GM23248 (cell line): ENCODE measurements at regions not wholly inside any gene's neighbourhood (a gene's known extent, or its start where the extent isn't known, plus 50 kb on each side); places are given as distances from the start of the nearest gene placed in this dataset.

Source experiments
- DNase-seq: peaks from one replicate; pipeline ENCODE4 v3.0.0-alpha.2; 2015
- H2AFZ ChIP-seq: fragments of 200-600 bp; sonication (generic); 2 replicates; pipeline ENCODE4 v1.6.1; 2016; ENCODE audit warnings: antibody characterized with exemption
- H3F3A ChIP-seq: fragments of 200-600 bp; sonication (generic); 2 replicates; pipeline ENCODE4 v1.6.1; 2016; ENCODE audit warnings: mild to moderate bottlenecking, antibody characterized with exemption, mixed run types; ENCODE audit not compliant: insufficient read depth
- H3K27ac ChIP-seq: fragments of 200-600 bp; sonication (generic); 2 replicates; pipeline ENCODE4 v1.5.1; 2016; ENCODE audit warnings: mild to moderate bottlenecking
- H3K27me3 ChIP-seq: fragments of 200-600 bp; sonication (generic); replicated peaks from 2 replicates; pipeline ENCODE4 v1.6.1; 2016; ENCODE audit warnings: mild to moderate bottlenecking; ENCODE audit not compliant: insufficient read depth
- H3K36me3 ChIP-seq: fragments of 200-600 bp; sonication (generic); 2 replicates; pipeline ENCODE4 v1.6.1; 2016; ENCODE audit warnings: low read depth, mild to moderate bottlenecking
- H3K4me1 ChIP-seq: fragments of 200-600 bp; sonication (generic); 2 replicates; pipeline ENCODE4 v1.6.1; 2016; ENCODE audit warnings: mild to moderate bottlenecking; ENCODE audit not compliant: insufficient read depth
- H3K4me2 ChIP-seq: fragments of 200-600 bp; sonication (generic); one replicate; pipeline ENCODE4 v1.6.1; 2016; ENCODE audit warnings: mild to moderate bottlenecking; ENCODE audit not compliant: unreplicated experiment
- H3K4me3 ChIP-seq: fragments of 200-600 bp; sonication (generic); 2 replicates; pipeline ENCODE4 v1.5.1; 2016; ENCODE audit warnings: mild to moderate bottlenecking
- H3K79me2 ChIP-seq: fragments of 200-600 bp; sonication (generic); 2 replicates; pipeline ENCODE4 v1.6.1; 2016; ENCODE audit warnings: mild to moderate bottlenecking; ENCODE audit not compliant: insufficient read depth
- H3K9ac ChIP-seq: fragments of 200-600 bp; sonication (generic); 2 replicates; pipeline ENCODE4 v1.6.1; 2016; ENCODE audit warnings: mild to moderate bottlenecking
- H3K9me2 ChIP-seq: fragments of 200-600 bp; sonication (generic); 2 replicates; pipeline ENCODE4 v1.6.1; 2016; ENCODE audit warnings: mixed run types, mild to moderate bottlenecking, moderate library complexity; ENCODE audit not compliant: insufficient read depth
- H3K9me3 ChIP-seq: fragments of 200-600 bp; sonication (generic); one replicate; pipeline ENCODE4 v1.6.1; 2017; ENCODE audit warnings: low read depth
- H4K20me1 ChIP-seq: fragments of 200-600 bp; sonication (generic); 2 replicates; pipeline ENCODE4 v1.6.0; 2016; ENCODE audit not compliant: insufficient read depth
- EZH2 ChIP-seq: fragments of 200-600 bp; sonication (generic); IDR thresholded peaks from 2 replicates; pipeline ENCODE4 v1.6.1; 2018; ENCODE audit warnings: antibody characterized with exemption, mild to moderate bottlenecking; ENCODE audit not compliant: insufficient read depth, poor library complexity, severe bottlenecking
- EZH2phosphoT487 ChIP-seq: fragments of 200-600 bp; sonication (generic); IDR thresholded peaks from 2 replicates; pipeline ENCODE4 v1.6.1; 2018; ENCODE audit warnings: antibody characterized with exemption, moderate library complexity, mild to moderate bottlenecking, low read depth; ENCODE audit not compliant: insufficient read depth
- WGBS, 2 experiments: methylation state at CpG; one replicate each; pipeline ENCODE4 v1.1.6; 2015 to 2017; ENCODE audit warnings: low lambda C conversion rate in 2 of 2, low coverage in 1 of 2; ENCODE audit errors: missing lambda C conversion rate in 2 of 2; 5-methylcytosine and 5-hydroxymethylcytosine counted together
- in situ Hi-C: fragments of 300-500 bp; cut with MboI; formaldehyde crosslinking; loops from 2 replicates; pipeline ENCODE4 v1.15.0; 2020

GRCh38 chr2:16174693-16175045 is 234.3 kb downstream of the MYCN start:
- no peak overlapping the region for H3K4me3 ChIP-seq
- TF ChIP-seq EZH2 (no peak), EZH2phosphoT487 (no peak)
- no peak overlapping the region for H3K4me2 ChIP-seq
- no peak overlapping the region for H3K27ac ChIP-seq
- H3K9ac ChIP-seq: no peak overlapping the region
- H4K20me1 ChIP-seq: no peaks in the 10 kb centered on the region
- H3F3A ChIP-seq: no peaks in the 10 kb centered on the region
- no peak overlapping the region for H2AFZ ChIP-seq
- no peaks in the 10 kb centered on the region for H3K79me2 ChIP-seq
- in situ Hi-C loops: no loop called here
- no peak for DNase-seq
- 30 to 33% methylated on average over 3 of the region's 3 CpGs for WGBS, 2 experiments
- no peaks in the 10 kb centered on the region for H3K27me3 ChIP-seq
- H3K4me1 ChIP-seq: no peaks in the 10 kb centered on the region
- no peaks in the 10 kb centered on the region for H3K9me3 ChIP-seq
- no peaks in the 10 kb centered on the region for H3K36me3 ChIP-seq
- H3K9me2 ChIP-seq: no peaks in the 10 kb centered on the region

- Histone ChIP-seq H3K79me2 (no peaks in the 10 kb centered on the region), H3K9me2 (no peaks in the 10 kb centered on the region), H3K27me3 (no peaks in the 10 kb centered on the region), H2AFZ (no peak overlapping the region), H4K20me1 (no peaks in the 10 kb centered on the region), H3K4me2 (no peak overlapping the region), H3F3A (no peaks in the 10 kb centered on the region), H3K4me3 (no peak overlapping the region), H3K36me3 (no peaks in the 10 kb centered on the region), H3K9me3 (no peaks in the 10 kb centered on the region), H3K4me1 (no peaks in the 10 kb centered on the region), H3K9ac (no peak overlapping the region), H3K27ac (no peak overlapping the region)
- TF ChIP-seq EZH2 (no peak), EZH2phosphoT487 (no peak)
- in situ Hi-C loops: no loop called here
- WGBS, 2 experiments: 8 to 10% methylated on average over 3 of the region's 3 CpGs
- DNase-seq: no peak
Observed at GRCh38 chr2:16173893-16174692, 233.7 kb downstream of the MYCN start.

- H3K27ac ChIP-seq: no peak overlapping the region
- in situ Hi-C loops: no loop called here
Observed at GRCh38 chr2:16172324-16173175, 232.2 kb downstream of the MYCN start.

GRCh38 chr2:16171425-16171920 is 231.1 kb downstream of the MYCN start:
- Histone ChIP-seq H3K27ac (no peak overlapping the region), H3K27me3 (no peaks in the 10 kb centered on the region), H3K4me2 (no peak overlapping the region), H2AFZ (no peak overlapping the region), H3K4me1 (no peaks in the 10 kb centered on the region), H3K9me3 (no peaks in the 10 kb centered on the region), H3K9me2 (no peaks in the 10 kb centered on the region), H3K36me3 (no peaks in the 10 kb centered on the region), H4K20me1 (no peaks in the 10 kb centered on the region), H3F3A (no peaks in the 10 kb centered on the region), H3K9ac (no peak overlapping the region), H3K79me2 (no peaks in the 10 kb centered on the region), H3K4me3 (no peak overlapping the region)
- 19 to 22% methylated on average over 3 of the region's 3 CpGs for WGBS, 2 experiments
- TF ChIP-seq EZH2phosphoT487 (no peak), EZH2 (no peak)
- in situ Hi-C loops: no loop called here
- no peak for DNase-seq

More at GRCh38 chr2:16172324-16173175, 232.2 kb downstream of the MYCN start:
- H4K20me1 ChIP-seq: no peaks in the 10 kb centered on the region
- WGBS, 2 experiments: 59 to 60% methylated on average over 8 of the region's 8 CpGs
- H3K9ac ChIP-seq: no peak overlapping the region
- H3K4me2 ChIP-seq: no peak overlapping the region
- TF ChIP-seq EZH2 (no peak), EZH2phosphoT487 (no peak)
- no peaks in the 10 kb centered on the region for H3K79me2 ChIP-seq
- no peaks in the 10 kb centered on the region for H3K9me2 ChIP-seq
- no peaks in the 10 kb centered on the region for H3F3A ChIP-seq
- H3K9me3 ChIP-seq: no peaks in the 10 kb centered on the region
- no peaks in the 10 kb centered on the region for H3K27me3 ChIP-seq
- DNase-seq: no peak
- no peak overlapping the region for H2AFZ ChIP-seq
- no peak overlapping the region for H3K4me3 ChIP-seq
- H3K36me3 ChIP-seq: no peaks in the 10 kb centered on the region
- no peaks in the 10 kb centered on the region for H3K4me1 ChIP-seq
